IMR-90 (cell line): ENCODE measurements at regions not wholly inside any gene's neighbourhood (a gene's known extent, or its start where the extent isn't known, plus 50 kb on each side); places are given as distances from the start of the nearest gene placed in this dataset.

ENCODE experiments used
- ATAC-seq: fragments of 200-7000 bp; cut with Tn5 transposase; 2 replicates; pipeline ENCODE4 v1.9.1; 2020; ENCODE audit warnings: low read depth, mild to moderate bottlenecking, moderate library complexity
- BruUV-seq: library from RNA; stranded (reverse); fragments of 400-500 nt; replicated peaks from 2 replicates; lab custom pipeline; 2021; lab: Mats Ljungman, UMichigan
- CTCF ChIA-PET: fragments of 300-600 bp; formaldehyde crosslinking; extraction: SDS; loops from one replicate; lab custom pipeline; 2021; ENCODE audit warnings: antibody characterized with exemption; lab: Yijun Ruan, JAX
- POLR2A ChIA-PET: fragments of 300-600 bp; sonication (Branson Sonifier 250); formaldehyde crosslinking; loops from one replicate; lab custom pipeline; 2022; ENCODE audit warnings: antibody characterized with exemption; ENCODE audit not compliant: unreplicated experiment; lab: Charles Lee
- DNase-seq: peaks from one replicate; pipeline ENCODE4 v3.0.0; 2013
- H2AFZ ChIP-seq: replicated peaks from 2 replicates; pipeline ENCODE3; 2013; ENCODE audit warnings: low read length, mild to moderate bottlenecking; ENCODE audit not compliant: poor library complexity
- H2AK5ac ChIP-seq: 2 replicates; pipeline ENCODE4 v1.6.1; 2013; ENCODE audit warnings: low read depth, low read length, inconsistent platforms
- H2AK9ac ChIP-seq: replicated peaks from 2 replicates; pipeline ENCODE3; 2013; ENCODE audit warnings: mild to moderate bottlenecking, low read depth, low read length, moderate library complexity; ENCODE audit not compliant: poor library complexity
- H2BK120ac ChIP-seq: 2 replicates; pipeline ENCODE4 v1.6.1; 2013; ENCODE audit warnings: low read depth, low read length, inconsistent platforms
- H2BK15ac ChIP-seq: 3 replicates; pipeline ENCODE4 v1.6.1; 2013; ENCODE audit warnings: low read depth, low read length, inconsistent platforms
- H2BK20ac ChIP-seq: 2 replicates; pipeline ENCODE4 v1.6.1; 2013; ENCODE audit warnings: low read depth, mild to moderate bottlenecking, inconsistent platforms, low read length, moderate library complexity
- H2BK5ac ChIP-seq: 2 replicates; pipeline ENCODE4 v1.6.1; 2013; ENCODE audit warnings: mild to moderate bottlenecking, low read depth, low read length, inconsistent platforms; ENCODE audit not compliant: poor library complexity, severe bottlenecking
- H3K14ac ChIP-seq: replicated peaks from 2 replicates; pipeline ENCODE4 v1.6.1; 2013; ENCODE audit warnings: low read depth, low read length, inconsistent platforms
- H3K18ac ChIP-seq: 2 replicates; pipeline ENCODE4 v1.6.1; 2013; ENCODE audit warnings: low read depth, low read length, control low read depth
- H3K23ac ChIP-seq: 2 replicates; pipeline ENCODE4 v1.6.1; 2013; ENCODE audit warnings: low read depth, low read length, inconsistent platforms
- H3K27ac ChIP-seq: 2 replicates; pipeline ENCODE4 v1.5.1; 2013; ENCODE audit warnings: mild to moderate bottlenecking, control low read depth, low read length; ENCODE audit not compliant: insufficient read depth
- H3K27me3 ChIP-seq: 2 replicates; pipeline ENCODE4 v1.6.1; 2013; ENCODE audit warnings: low read length; ENCODE audit not compliant: control insufficient read depth, insufficient read depth
- H3K36me3 ChIP-seq: 2 replicates; pipeline ENCODE4 v1.6.1; 2013; ENCODE audit warnings: low read length, mixed read lengths; ENCODE audit not compliant: control insufficient read depth, insufficient read depth
- H3K4ac ChIP-seq: 2 replicates; pipeline ENCODE4 v1.6.1; 2013; ENCODE audit warnings: low read depth, low read length, inconsistent platforms
- H3K4me1 ChIP-seq: 2 replicates; pipeline ENCODE4 v1.6.1; 2013; ENCODE audit warnings: low read length, mixed read lengths; ENCODE audit not compliant: control insufficient read depth, insufficient read depth
- H3K4me2 ChIP-seq: 2 replicates; pipeline ENCODE4 v1.6.1; 2013; ENCODE audit warnings: low read depth, mild to moderate bottlenecking, control low read depth, low read length, moderate library complexity
- H3K4me3 ChIP-seq: 2 replicates; pipeline ENCODE4 v1.5.1; 2013; ENCODE audit warnings: low read depth, mild to moderate bottlenecking, control low read depth, low read length, moderate library complexity; ENCODE audit not compliant: insufficient read depth
- H3K56ac ChIP-seq: 2 replicates; pipeline ENCODE4 v1.6.1; 2013; ENCODE audit warnings: low read length, inconsistent platforms; ENCODE audit not compliant: insufficient read depth; ENCODE audit errors: extremely low read depth
- H3K79me1 ChIP-seq, 2 experiments: 2 replicates each; pipeline ENCODE4 v1.6.1; 2013; ENCODE audit warnings: low read length in 2 of 2, inconsistent platforms in 1 of 2, low read depth in 1 of 2
- H3K9ac ChIP-seq: 2 replicates; pipeline ENCODE4 v1.6.1; 2013; ENCODE audit warnings: low read depth, low read length, control low read depth
- H3K9me1 ChIP-seq: 2 replicates; pipeline ENCODE4 v1.6.1; 2013; ENCODE audit warnings: low read length, inconsistent platforms; ENCODE audit not compliant: insufficient read depth
- H3K9me3 ChIP-seq: 2 replicates; pipeline ENCODE4 v1.6.1; 2013; ENCODE audit warnings: low read length; ENCODE audit not compliant: control insufficient read depth, insufficient read depth
- H4K20me1 ChIP-seq: 2 replicates; pipeline ENCODE4 v1.6.1; 2013; ENCODE audit warnings: low read length, inconsistent platforms; ENCODE audit not compliant: insufficient read depth
- H4K5ac ChIP-seq: 2 replicates; pipeline ENCODE4 v1.6.1; 2013; ENCODE audit warnings: mild to moderate bottlenecking, low read depth, low read length, control low read depth
- H4K8ac ChIP-seq, 2 experiments: 2 replicates each; pipeline ENCODE4 v1.6.1; 2013; ENCODE audit warnings: low read depth in 2 of 2, low read length in 2 of 2, control low read depth in 1 of 2, inconsistent platforms in 1 of 2
- H4K91ac ChIP-seq: 2 replicates; pipeline ENCODE4 v1.6.1; 2013; ENCODE audit warnings: low read depth, low read length, inconsistent platforms; ENCODE audit not compliant: insufficient read depth
- CEBPB ChIP-seq: IDR thresholded peaks from 2 replicates; pipeline ENCODE4 v1.6.1; 2012; ENCODE audit warnings: low read depth, low read length, improper control_type of control experiment
- CTCF ChIP-seq: conservative IDR thresholded peaks from 2 replicates; pipeline ENCODE4 v1.5.1; 2012; ENCODE audit warnings: mild to moderate bottlenecking, low read depth, low read length, improper control_type of control experiment
- ELK1 ChIP-seq: fragments of 150-350 bp; IDR thresholded peaks from 2 replicates; pipeline ENCODE4 v1.6.1; 2016; ENCODE audit warnings: low read depth, mild to moderate bottlenecking, low read length, moderate library complexity, borderline replicate concordance
- FOS ChIP-seq: fragments of 150-350 bp; IDR thresholded peaks from 2 replicates; pipeline ENCODE4 v1.6.1; 2016; ENCODE audit warnings: low read depth, low read length
- MAFK ChIP-seq: IDR thresholded peaks from 2 replicates; pipeline ENCODE4 v1.6.1; 2012; ENCODE audit warnings: low read depth, low read length, improper control_type of control experiment
- NFE2L2 ChIP-seq: fragments of 150-350 bp; IDR thresholded peaks from 2 replicates; pipeline ENCODE4 v1.6.1; 2016; ENCODE audit warnings: low read depth, mild to moderate bottlenecking, low read length
- RAD21 ChIP-seq: IDR thresholded peaks from 2 replicates; pipeline ENCODE4 v1.6.1; 2012; ENCODE audit warnings: low read length, improper control_type of control experiment
- WGBS, 2 experiments: methylation state at CpG; one replicate each; pipeline versions ENCODE4 v1.1.5 to v1.1.7; 2013; ENCODE audit warnings: missing lambda C conversion rate in 2 of 2; ENCODE audit not compliant: insufficient read length in 1 of 2; ENCODE audit errors: extremely low coverage in 2 of 2; 5-methylcytosine and 5-hydroxymethylcytosine counted together
- dilution Hi-C: fragments of 300-500 bp; cut with HindIII; formaldehyde crosslinking; loops from one replicate; pipeline ENCODE4 v1.14.3; 2018; ENCODE audit warnings: low sequenced_read_pairs; ENCODE audit not compliant: unreplicated experiment
- in situ Hi-C: fragments of 300-500 bp; cut with MboI; formaldehyde crosslinking; loops from 3 replicates; pipeline ENCODE4 v1.14.3; 2019; ENCODE audit warnings: low sequenced_read_pairs, inconsistent platforms, mixed read lengths
- intact Hi-C: fragments of 100-400 bp; cut with micrococcal nuclease; formaldehyde crosslinking; loops from 2 replicates; pipeline ENCODE4 v1.10.0; 2022

GRCh38 chr1:229158927-229159326 lies 112.0 kb upstream of the RAB4A start:
- no peak overlapping the region for H2AK9ac ChIP-seq
- intact Hi-C loops (no loop called here), in situ Hi-C loops (no loop called here), dilution Hi-C loops (no loop called here)
- no peak overlapping the region for H3K23ac ChIP-seq
- no peaks in the 10 kb centered on the region for H4K20me1 ChIP-seq
- no peak overlapping the region for H3K27ac ChIP-seq
- CTCF ChIA-PET, result no interaction called here
- peaks cover 24% of the 10 kb centered on the region; the same call in 1 of the 2 replicates for H3K27me3 ChIP-seq
- ATAC-seq (no peak), DNase-seq (no peak)
- H3K14ac ChIP-seq, result no peak overlapping the region
- TF ChIP-seq MAFK, result peak; percentile 74
- no peak for TF ChIP-seq ELK1
- no peak for TF ChIP-seq CEBPB
- no peak for TF ChIP-seq FOS
- TF ChIP-seq RAD21, result no peak
- TF ChIP-seq CTCF, result no peak
- TF ChIP-seq NFE2L2, result no peak
- no peak overlapping the region for H2BK15ac ChIP-seq
- BruUV-seq, result no TSS peak
- no peak overlapping the region for H2BK5ac ChIP-seq
- H3K9ac ChIP-seq, result no peak overlapping the region
- no peak overlapping the region for H3K56ac ChIP-seq
- no peak overlapping the region for H3K4me3 ChIP-seq
- no peaks in the 10 kb centered on the region for H3K79me1 ChIP-seq
- no peak overlapping the region for H2AK5ac ChIP-seq
- no peak overlapping the region for H2AFZ ChIP-seq
- no peak overlapping the region for H4K8ac ChIP-seq
- H3K4ac ChIP-seq, result no peak overlapping the region
- POLR2A ChIA-PET, result no interaction called here
- no peak overlapping the region for H4K5ac ChIP-seq
- no peak overlapping the region for H2BK120ac ChIP-seq
- no peaks in the 10 kb centered on the region for H3K36me3 ChIP-seq
- H3K9me3 ChIP-seq, result no peaks in the 10 kb centered on the region
- H3K4me2 ChIP-seq, result no peak overlapping the region
- no peaks in the 10 kb centered on the region for H3K9me1 ChIP-seq
- no peak overlapping the region for H3K18ac ChIP-seq
- H4K91ac ChIP-seq, result no peak overlapping the region
- no peaks in the 10 kb centered on the region; the same call in 1 of the 2 replicates for H3K4me1 ChIP-seq
- no peak overlapping the region for H2BK20ac ChIP-seq
- 71% methylated on average over 1 of the region's 4 CpGs; no CpG with 5 or more reads in 1 of the 2 experiments for WGBS, 2 experiments
